ENCODE measurements at regions not wholly inside any gene's neighbourhood (a gene's known extent, or its start where the extent isn't known, plus 50 kb on each side); places are given as distances from the start of the nearest gene placed in this dataset.

- no peak overlapping the region for H3K27ac ChIP-seq
- TF ChIP-seq CTCF (IDR thresholded peaks at IDR 0.05) (no peak), ZFX (IDR thresholded peaks at IDR 0.05; ENCODE audit: borderline replicate concordance) (no peak)
These were observed 76.7 kb upstream of the IER5L start for GRCh38 chr9:129254566-129255287.

GRCh38 chr9:129253803-129254381 is 75.8 kb upstream of the IER5L start:
- no peak for TF ChIP-seq ZFX (IDR thresholded peaks at IDR 0.05; ENCODE audit: borderline replicate concordance)
- no peak for TF ChIP-seq CTCF (IDR thresholded peaks at IDR 0.05)
- H3K27ac ChIP-seq: no peak overlapping the region

GRCh38 chr9:129252937-129253802 is 75.1 kb upstream of the IER5L start:
- no peak for TF ChIP-seq CTCF (IDR thresholded peaks at IDR 0.05)
- TF ChIP-seq ZFX (IDR thresholded peaks at IDR 0.05; ENCODE audit: borderline replicate concordance): no peak

GRCh38 chr9:129250786-129251185 is 72.7 kb upstream of the IER5L start:
- TF ChIP-seq CTCF (IDR thresholded peaks at IDR 0.05) (no peak), ZFX (IDR thresholded peaks at IDR 0.05; ENCODE audit: borderline replicate concordance) (no peak)

More at GRCh38 chr9:129252937-129253802, 75.1 kb upstream of the IER5L start:
- no peak overlapping the region for H3K27ac ChIP-seq

GRCh38 chr9:129247285-129248153 is 69.5 kb upstream of the IER5L start:
- no peak for TF ChIP-seq CTCF (IDR thresholded peaks at IDR 0.05)
- no peak for TF ChIP-seq ZFX (IDR thresholded peaks at IDR 0.05; ENCODE audit: borderline replicate concordance)
- H3K27ac ChIP-seq: no peak overlapping the region

More at GRCh38 chr9:129250786-129251185, 72.7 kb upstream of the IER5L start:
- no peak overlapping the region for H3K27ac ChIP-seq

GRCh38 chr9:129245276-129245675 is 67.2 kb upstream of the IER5L start:
- no peak for TF ChIP-seq CTCF (IDR thresholded peaks at IDR 0.05)
- H3K27ac ChIP-seq: no peak overlapping the region

All from 22Rv1 (cell line).